Skeletal muscle satellite cell (primary cell): ENCODE measurements at regions not wholly inside any gene's neighbourhood (a gene's known extent, or its start where the extent isn't known, plus 50 kb on each side); places are given as distances from the start of the nearest gene placed in this dataset.

ENCODE experiments used
- H3K27me3 ChIP-seq: 2 replicates; pipeline ENCODE4 v1.7.0; 2013; ENCODE audit warnings: low read length; ENCODE audit not compliant: control insufficient read depth, insufficient read depth
- H3K36me3 ChIP-seq: 2 replicates; pipeline ENCODE4 v1.7.0; 2013; ENCODE audit warnings: mild to moderate bottlenecking, control low read depth, low read length; ENCODE audit not compliant: insufficient read depth
- H3K4me1 ChIP-seq: 2 replicates; pipeline ENCODE4 v1.7.0; 2013; ENCODE audit warnings: low read length; ENCODE audit not compliant: control insufficient read depth, insufficient read depth
- H3K4me2 ChIP-seq: 2 replicates; pipeline ENCODE4 v1.7.0; 2013; ENCODE audit warnings: mild to moderate bottlenecking, low read length
- H3K4me3 ChIP-seq: 2 replicates; pipeline ENCODE4 v1.7.0; 2013; ENCODE audit warnings: low read length
- H3K9ac ChIP-seq: 2 replicates; pipeline ENCODE4 v1.7.0; 2013; ENCODE audit warnings: mild to moderate bottlenecking, low read depth, low read length, moderate library complexity
- H3K9me3 ChIP-seq: replicated peaks from 2 replicates; pipeline ENCODE4 v1.7.0; 2013; ENCODE audit warnings: mild to moderate bottlenecking, control low read depth, low read length

- Histone ChIP-seq H3K4me3 (no peak overlapping the region), H3K9me3 (no peaks in the 10 kb centered on the region), H3K4me1 (no peaks in the 10 kb centered on the region), H3K4me2 (no peak overlapping the region), H3K27me3 (no peaks in the 10 kb centered on the region), H3K9ac (no peak overlapping the region), H3K36me3 (no peaks in the 10 kb centered on the region)
Observed at GRCh38 chr9:82680179-82680935, 382.6 kb downstream of the RASEF start.

- Histone ChIP-seq H3K4me3 (no peak overlapping the region), H3K9ac (no peak overlapping the region), H3K36me3 (no peaks in the 10 kb centered on the region), H3K27me3 (no peaks in the 10 kb centered on the region), H3K9me3 (no peaks in the 10 kb centered on the region), H3K4me1 (no peaks in the 10 kb centered on the region), H3K4me2 (no peak overlapping the region)
Observed at GRCh38 chr9:82681809-82682208, 381.1 kb downstream of the RASEF start.

GRCh38 chr9:82682431-82682830, 380.5 kb downstream of the RASEF start:
- Histone ChIP-seq H3K4me2 (no peak overlapping the region), H3K9ac (no peak overlapping the region), H3K9me3 (no peaks in the 10 kb centered on the region), H3K27me3 (no peaks in the 10 kb centered on the region), H3K36me3 (no peaks in the 10 kb centered on the region), H3K4me3 (no peak overlapping the region), H3K4me1 (no peaks in the 10 kb centered on the region)

GRCh38 chr9:82695704-82696103, 367.2 kb downstream of the RASEF start:
- Histone ChIP-seq H3K4me3 (no peak overlapping the region), H3K4me1 (no peaks in the 10 kb centered on the region), H3K27me3 (no peaks in the 10 kb centered on the region), H3K9ac (no peak overlapping the region), H3K36me3 (no peaks in the 10 kb centered on the region), H3K9me3 (no peaks in the 10 kb centered on the region), H3K4me2 (no peak overlapping the region)

- Histone ChIP-seq H3K9me3 (no peaks in the 10 kb centered on the region), H3K36me3 (no peaks in the 10 kb centered on the region), H3K4me3 (no peak overlapping the region), H3K27me3 (no peaks in the 10 kb centered on the region), H3K9ac (no peak overlapping the region), H3K4me1 (no peaks in the 10 kb centered on the region), H3K4me2 (no peak overlapping the region)
Observed at GRCh38 chr9:82706786-82707185, 356.2 kb downstream of the RASEF start.

- Histone ChIP-seq H3K9ac (no peak overlapping the region), H3K9me3 (no peaks in the 10 kb centered on the region), H3K4me3 (no peak overlapping the region), H3K4me1 (no peaks in the 10 kb centered on the region), H3K27me3 (no peaks in the 10 kb centered on the region), H3K4me2 (no peak overlapping the region), H3K36me3 (no peaks in the 10 kb centered on the region)
Observed at GRCh38 chr9:82716821-82717220, 346.1 kb downstream of the RASEF start.

GRCh38 chr9:82720515-82720914, 342.4 kb downstream of the RASEF start:
- H3K36me3 ChIP-seq: no peaks in the 10 kb centered on the region
- no peaks in the 10 kb centered on the region for H3K9me3 ChIP-seq

GRCh38 chr9:82721593-82721992, 341.3 kb downstream of the RASEF start:
- no peaks in the 10 kb centered on the region for H3K27me3 ChIP-seq

More at GRCh38 chr9:82720515-82720914, 342.4 kb downstream of the RASEF start:
- H3K9ac ChIP-seq: no peak overlapping the region
- H3K4me1 ChIP-seq: no peaks in the 10 kb centered on the region
- H3K4me3 ChIP-seq: no peak overlapping the region
- no peaks in the 10 kb centered on the region for H3K27me3 ChIP-seq
- no peak overlapping the region for H3K4me2 ChIP-seq

GRCh38 chr9:82722051-82722450, 340.9 kb downstream of the RASEF start:
- H3K4me1 ChIP-seq: no peaks in the 10 kb centered on the region
- no peak overlapping the region for H3K9ac ChIP-seq
- no peak overlapping the region for H3K4me3 ChIP-seq
- no peaks in the 10 kb centered on the region for H3K27me3 ChIP-seq
- H3K4me2 ChIP-seq: no peak overlapping the region
- no peaks in the 10 kb centered on the region for H3K9me3 ChIP-seq
- no peaks in the 10 kb centered on the region for H3K36me3 ChIP-seq

More at GRCh38 chr9:82721593-82721992, 341.3 kb downstream of the RASEF start:
- Histone ChIP-seq H3K9me3 (no peaks in the 10 kb centered on the region), H3K4me2 (no peak overlapping the region), H3K4me1 (no peaks in the 10 kb centered on the region), H3K4me3 (no peak overlapping the region), H3K36me3 (no peaks in the 10 kb centered on the region), H3K9ac (no peak overlapping the region)

GRCh38 chr9:82722561-82722960, 340.4 kb downstream of the RASEF start:
- Histone ChIP-seq H3K27me3 (no peaks in the 10 kb centered on the region), H3K36me3 (no peaks in the 10 kb centered on the region), H3K9ac (no peak overlapping the region), H3K9me3 (no peaks in the 10 kb centered on the region), H3K4me2 (no peak overlapping the region), H3K4me1 (no peaks in the 10 kb centered on the region), H3K4me3 (no peak overlapping the region)

- no peaks in the 10 kb centered on the region for H3K4me1 ChIP-seq
- H3K36me3 ChIP-seq: no peaks in the 10 kb centered on the region
- H3K27me3 ChIP-seq: no peaks in the 10 kb centered on the region
- no peak overlapping the region for H3K9ac ChIP-seq
- H3K4me2 ChIP-seq: no peak overlapping the region
- H3K9me3 ChIP-seq: no peaks in the 10 kb centered on the region
- H3K4me3 ChIP-seq: no peak overlapping the region
Observed at GRCh38 chr9:82726424-82727276, 336.3 kb downstream of the RASEF start.
